Calu3 (cell line): ENCODE measurements at regions not wholly inside any gene's neighbourhood (a gene's known extent, or its start where the extent isn't known, plus 50 kb on each side); places are given as distances from the start of the nearest gene placed in this dataset.

Experiments used
- BruUV-seq: library from RNA; stranded (reverse); fragments of 400-500 nt; replicated peaks from 2 replicates; lab custom pipeline; 2021; lab: Mats Ljungman, UMichigan
- CTCF ChIA-PET: fragments of 300-600 bp; sonication (Branson Sonifier 250); formaldehyde crosslinking; loops from one replicate; lab custom pipeline; 2022; ENCODE audit warnings: antibody characterized with exemption; lab: Charles Lee
- DNase-seq: peaks from one replicate; pipeline ENCODE4 v3.0.0; 2022
- H3K27ac Mint-ChIP-seq: one replicate; pipeline ENCODE4 v1.8.0; 2022; ENCODE audit warnings: mixed read lengths; ENCODE audit not compliant: unreplicated experiment
- H3K27me3 Mint-ChIP-seq: one replicate; pipeline ENCODE4 v1.8.0; 2022; ENCODE audit warnings: mixed read lengths; ENCODE audit not compliant: unreplicated experiment
- H3K36me3 Mint-ChIP-seq: one replicate; pipeline ENCODE4 v1.8.0; 2022; ENCODE audit warnings: mild to moderate bottlenecking, moderate library complexity, mixed read lengths; ENCODE audit not compliant: insufficient read depth, unreplicated experiment
- H3K4me1 Mint-ChIP-seq: one replicate; pipeline ENCODE4 v1.8.0; 2022; ENCODE audit warnings: mild to moderate bottlenecking, low read depth, mixed read lengths; ENCODE audit not compliant: unreplicated experiment
- H3K4me3 Mint-ChIP-seq: one replicate; pipeline ENCODE4 v1.8.0; 2022; ENCODE audit warnings: mild to moderate bottlenecking, low read depth, moderate library complexity, mixed read lengths; ENCODE audit not compliant: unreplicated experiment
- H3K9me3 Mint-ChIP-seq: one replicate; pipeline ENCODE4 v1.8.0; 2022; ENCODE audit warnings: low read depth, mixed read lengths; ENCODE audit not compliant: unreplicated experiment
- CTCF ChIP-seq: fragments of 200-600 bp; IDR thresholded peaks from one replicate; pipeline ENCODE4 v1.8.0; 2022; ENCODE audit warnings: antibody characterized with exemption; ENCODE audit not compliant: unreplicated experiment
- intact Hi-C: fragments of 100-400 bp; cut with micrococcal nuclease; formaldehyde crosslinking; loops from one replicate; pipeline ENCODE4 v1.10.0; 2022; ENCODE audit not compliant: unreplicated experiment

DNA sequence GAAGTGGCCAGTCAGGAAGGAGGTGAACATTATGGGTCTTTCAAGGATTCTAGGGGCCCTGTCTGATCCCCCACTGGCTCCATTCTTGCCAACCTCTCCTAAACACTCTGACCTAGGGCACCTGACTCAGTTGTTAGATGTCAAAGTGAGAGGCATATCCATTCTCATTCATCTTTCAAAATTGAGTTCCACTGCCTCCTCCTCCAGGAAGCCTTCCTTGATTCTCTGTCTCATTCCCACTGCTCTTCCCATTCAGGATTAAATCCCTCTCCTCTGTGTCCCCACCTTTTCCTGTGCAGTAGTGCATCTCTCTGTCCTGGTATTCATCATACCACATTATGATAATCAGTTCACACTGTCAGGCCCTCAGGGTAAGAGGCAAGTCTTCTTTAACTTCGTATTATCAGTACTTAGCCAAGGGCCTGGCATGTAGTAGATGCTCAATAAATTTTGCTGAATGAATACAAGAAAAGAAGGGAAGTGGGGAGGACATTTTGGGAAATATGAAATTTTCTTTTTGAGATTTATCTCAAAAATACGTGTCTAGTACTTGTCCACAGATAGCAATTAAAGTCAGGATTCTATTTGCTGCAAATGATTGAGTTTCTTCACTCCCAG is 61.8 kb upstream of the ITPKB start:
- no TSS peak for BruUV-seq
- Mint-ChIP-seq H3K4me3 (no peak overlapping the region), H3K27me3 (peaks cover 44% of the 10 kb centered on the region), H3K9me3 (no peaks in the 10 kb centered on the region), H3K4me1 (no peaks in the 10 kb centered on the region), H3K36me3 (no peaks in the 10 kb centered on the region), H3K27ac (no peak overlapping the region)
- intact Hi-C loops: no loop called here
- CTCF ChIA-PET: interaction anchor here (0.7 to 1.2 kb wide), 2 partner anchors 22 to 38 kb away, joined by 3 to 4 read pairs; no protein-coding TSS in a partner anchor
- DNase-seq: no peak
- TF ChIP-seq CTCF: no peak

- Mint-ChIP-seq H3K9me3 (no peaks in the 10 kb centered on the region), H3K4me1 (no peaks in the 10 kb centered on the region), H3K4me3 (no peak overlapping the region), H3K27ac (no peak overlapping the region), H3K36me3 (no peaks in the 10 kb centered on the region), H3K27me3 (peaks cover 44% of the 10 kb centered on the region)
- CTCF ChIA-PET: interaction anchor here (0.6 to 1.2 kb wide), 4 partner anchors 21 to 167 kb away, joined by 3 to 5 read pairs (median 4); no protein-coding TSS in a partner anchor
- intact Hi-C loops: no loop called here
- no TSS peak for BruUV-seq
- TF ChIP-seq CTCF: no peak
- no peak for DNase-seq
These were observed 60.7 kb upstream of the ITPKB start for GRCh38 chr1:226799634-226800281.

- no peak for DNase-seq
- Mint-ChIP-seq H3K9me3 (no peaks in the 10 kb centered on the region), H3K4me3 (no peak overlapping the region), H3K4me1 (no peaks in the 10 kb centered on the region), H3K27ac (no peak overlapping the region), H3K27me3 (peaks cover 55% of the 10 kb centered on the region), H3K36me3 (no peaks in the 10 kb centered on the region)
- TF ChIP-seq CTCF: no peak
- no TSS peak for BruUV-seq
- CTCF ChIA-PET: no interaction called here
- intact Hi-C loops: no loop called here
These were observed 59.6 kb upstream of the ITPKB start for GRCh38 chr1:226798427-226799411.

DNA sequence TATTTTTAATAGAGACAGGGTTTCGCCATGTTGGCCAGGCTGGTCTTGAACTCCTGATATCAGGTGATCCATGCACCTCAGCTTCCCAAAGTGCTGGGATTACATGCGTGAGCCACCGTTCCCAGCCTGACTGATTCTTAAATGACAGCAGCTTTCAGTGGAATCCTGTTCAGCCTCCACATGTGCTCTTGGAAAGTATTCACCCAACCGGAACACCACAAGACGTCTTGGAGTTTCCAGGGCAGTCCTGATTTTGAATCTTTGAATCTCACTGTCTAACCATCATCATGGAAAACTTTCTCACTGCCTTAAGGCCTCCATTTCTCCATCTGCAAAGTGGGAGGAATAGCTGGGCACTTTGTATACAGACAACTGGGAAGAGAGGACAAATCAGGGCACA is 58.1 kb upstream of the ITPKB start:
- TF ChIP-seq CTCF: no peak
- no peaks in the 10 kb centered on the region for H3K9me3 Mint-ChIP-seq
- peaks cover 60% of the 10 kb centered on the region for H3K27me3 Mint-ChIP-seq
- intact Hi-C loops: no loop called here
- no peaks in the 10 kb centered on the region for H3K4me1 Mint-ChIP-seq
- DNase-seq: no peak
- BruUV-seq: no TSS peak
- H3K27ac Mint-ChIP-seq: no peak overlapping the region
- CTCF ChIA-PET: interaction anchor here (0.6 kb wide), 1 partner anchor 707 kb away, joined by 4 read pairs; no protein-coding TSS in a partner anchor
- H3K36me3 Mint-ChIP-seq: no peaks in the 10 kb centered on the region
- H3K4me3 Mint-ChIP-seq: no peak overlapping the region
